Superior temporal gyrus (tissue), 1 donor: ENCODE measurements at regions not wholly inside any gene's neighbourhood (a gene's known extent, or its start where the extent isn't known, plus 50 kb on each side); places are given as distances from the start of the nearest gene placed in this dataset.

ENCODE experiments used
- DNase-seq: peaks from one replicate; pipeline ENCODE4 v3.0.0-alpha.2; 2016; ENCODE audit errors: extremely low spot score

GRCh38 chr17:34874478-34874877, 86.8 kb downstream of the CCT6B start:
- no peak for DNase-seq

- no peak for DNase-seq
Observed at GRCh38 chr17:34872640-34873039, 88.6 kb downstream of the CCT6B start.

- peak; percentile 73 for DNase-seq
Observed at GRCh38 chr17:34869641-34870040, 91.6 kb downstream of the CCT6B start.

GRCh38 chr17:34865716-34866115, 95.5 kb downstream of the CCT6B start:
- DNase-seq = no peak

- no peak for DNase-seq
Observed at GRCh38 chr17:34862384-34862783, 98.9 kb downstream of the CCT6B start.

GRCh38 chr17:34861864-34862263, 99.4 kb downstream of the CCT6B start:
- DNase-seq = no peak

- no peak for DNase-seq
Observed at GRCh38 chr17:34859652-34860051, 101.6 kb downstream of the CCT6B start.

GRCh38 chr17:34858591-34859565, 102.4 kb downstream of the CCT6B start:
- DNase-seq = no peak

GRCh38 chr17:34853924-34854323, 107.3 kb downstream of the CCT6B start:
- no peak for DNase-seq

GRCh38 chr17:34852614-34853013, 108.6 kb downstream of the CCT6B start:
- no peak for DNase-seq

- DNase-seq = no peak
Observed at GRCh38 chr17:34851961-34852540, 109.2 kb downstream of the CCT6B start.

GRCh38 chr17:34850964-34851363, 110.3 kb downstream of the CCT6B start:
- no peak for DNase-seq

- no peak for DNase-seq
Observed at GRCh38 chr17:34850023-34850422, 111.2 kb downstream of the CCT6B start.

GRCh38 chr17:34847938-34848337, 113.3 kb downstream of the CCT6B start:
- DNase-seq = no peak

- no peak for DNase-seq
Observed at GRCh38 chr17:34845296-34845695, 116.0 kb downstream of the CCT6B start.

- no peak for DNase-seq
Observed at GRCh38 chr17:34843682-34844081, 117.6 kb downstream of the CCT6B start.

GRCh38 chr17:34842235-34842634, 119.0 kb downstream of the CCT6B start:
- DNase-seq = no peak

- no peak for DNase-seq
Observed at GRCh38 chr17:34841467-34841866, 119.8 kb downstream of the CCT6B start.

GRCh38 chr17:34840750-34841149, 120.5 kb downstream of the CCT6B start:
- DNase-seq = no peak

- DNase-seq = no peak
Observed at GRCh38 chr17:34837876-34838478, 123.3 kb downstream of the CCT6B start.

GRCh38 chr17:34832376-34832775, 128.9 kb downstream of the CCT6B start:
- no peak for DNase-seq

- DNase-seq = no peak
Observed at GRCh38 chr17:34827008-34827407, 134.3 kb downstream of the CCT6B start.

- no peak for DNase-seq
Observed at GRCh38 chr17:34826332-34826731, 134.9 kb downstream of the CCT6B start.
